ENCODE measurements at regions not wholly inside any gene's neighbourhood (a gene's known extent, or its start where the extent isn't known, plus 50 kb on each side); places are given as distances from the start of the nearest gene placed in this dataset.

DNA sequence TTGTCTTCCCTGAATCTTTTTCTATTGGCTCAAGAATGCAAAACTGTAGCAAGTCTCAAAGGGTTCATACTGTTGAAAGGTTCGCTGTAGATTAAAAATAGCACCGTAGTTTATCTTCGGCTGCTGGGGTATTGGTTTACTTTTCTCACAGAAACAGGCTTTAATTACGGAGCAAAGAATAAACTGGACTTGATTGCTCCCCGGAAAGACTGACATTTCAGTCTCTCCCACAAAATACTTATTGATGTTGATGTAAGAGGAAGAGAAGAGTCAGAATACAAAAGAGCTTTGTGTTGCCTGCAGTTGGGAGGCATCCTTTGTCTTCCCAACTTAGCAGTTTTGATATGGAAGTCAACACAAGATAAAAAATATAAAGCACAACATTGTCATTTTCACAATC, 183.9 kb upstream of the DMAC1 start:
- H3K9me3 Mint-ChIP-seq (ENCODE audit: unreplicated experiment) = no peaks in the 10 kb centered on the region
- H3K27me3 Mint-ChIP-seq (ENCODE audit: unreplicated experiment) = no peaks in the 10 kb centered on the region
- no peak for TF ChIP-seq CTCF (IDR thresholded peaks at IDR 0.05; ENCODE audit: partially characterized antibody, unreplicated experiment)
- H3K4me1 Mint-ChIP-seq (ENCODE audit: low read depth, unreplicated experiment) = peaks cover 23% of the 10 kb centered on the region
- H3K27ac Mint-ChIP-seq (ENCODE audit: unreplicated experiment) = no peak overlapping the region
- DNase-seq = no peak
- no peaks in the 10 kb centered on the region for H3K36me3 Mint-ChIP-seq (ENCODE audit: unreplicated experiment)
- no peak overlapping the region for H3K4me3 Mint-ChIP-seq (ENCODE audit: unreplicated experiment)

- no peaks in the 10 kb centered on the region for H3K36me3 Mint-ChIP-seq (ENCODE audit: unreplicated experiment)
- H3K27me3 Mint-ChIP-seq (ENCODE audit: unreplicated experiment) = no peaks in the 10 kb centered on the region
- H3K9me3 Mint-ChIP-seq (ENCODE audit: unreplicated experiment) = no peaks in the 10 kb centered on the region
- no peak for DNase-seq
- peaks cover 23% of the 10 kb centered on the region for H3K4me1 Mint-ChIP-seq (ENCODE audit: low read depth, unreplicated experiment)
- TF ChIP-seq CTCF (IDR thresholded peaks at IDR 0.05; ENCODE audit: partially characterized antibody, unreplicated experiment) = no peak
- H3K27ac Mint-ChIP-seq (ENCODE audit: unreplicated experiment) = no peak overlapping the region
- no peak overlapping the region for H3K4me3 Mint-ChIP-seq (ENCODE audit: unreplicated experiment)
Measured at GRCh38 chr9:7982907-7983306, 183.3 kb upstream of the DMAC1 start.

- Mint-ChIP-seq H3K4me3 (ENCODE audit: unreplicated experiment) (no peak overlapping the region), H3K4me1 (ENCODE audit: low read depth, unreplicated experiment) (peaks cover 23% of the 10 kb centered on the region), H3K27ac (ENCODE audit: unreplicated experiment) (peak overlapping the region; percentile 49), H3K9me3 (ENCODE audit: unreplicated experiment) (no peaks in the 10 kb centered on the region), H3K27me3 (ENCODE audit: unreplicated experiment) (no peaks in the 10 kb centered on the region), H3K36me3 (ENCODE audit: unreplicated experiment) (no peaks in the 10 kb centered on the region)
- no peak for TF ChIP-seq CTCF (IDR thresholded peaks at IDR 0.05; ENCODE audit: partially characterized antibody, unreplicated experiment)
- DNase-seq = no peak
Measured at GRCh38 chr9:7980691-7981289, 181.2 kb upstream of the DMAC1 start.

DNA sequence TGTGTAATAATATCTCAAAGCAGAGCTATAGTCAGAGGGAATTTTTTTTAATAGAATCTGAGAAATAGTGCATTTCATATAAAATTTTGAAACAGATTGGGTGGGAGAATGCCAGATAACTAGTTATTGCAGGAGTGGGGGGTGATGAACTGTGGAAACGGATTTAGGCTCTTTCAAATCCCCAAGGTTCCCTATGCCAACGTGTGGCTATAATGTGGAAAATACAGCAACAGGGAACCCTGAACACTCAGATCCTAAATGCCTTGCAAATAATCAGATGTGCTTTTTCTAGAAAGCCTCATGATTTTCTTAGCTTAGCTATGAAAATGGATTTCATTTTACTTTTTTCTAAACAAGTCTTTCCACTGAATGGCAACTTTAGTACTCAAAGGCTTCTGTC, 180.5 kb upstream of the DMAC1 start:
- no peak overlapping the region for H3K4me3 Mint-ChIP-seq (ENCODE audit: unreplicated experiment)
- no peaks in the 10 kb centered on the region for H3K27me3 Mint-ChIP-seq (ENCODE audit: unreplicated experiment)
- no peaks in the 10 kb centered on the region for H3K36me3 Mint-ChIP-seq (ENCODE audit: unreplicated experiment)
- TF ChIP-seq CTCF (IDR thresholded peaks at IDR 0.05; ENCODE audit: partially characterized antibody, unreplicated experiment) = no peak
- no peaks in the 10 kb centered on the region for H3K9me3 Mint-ChIP-seq (ENCODE audit: unreplicated experiment)
- H3K4me1 Mint-ChIP-seq (ENCODE audit: low read depth, unreplicated experiment) = peaks cover 24% of the 10 kb centered on the region
- no peak overlapping the region for H3K27ac Mint-ChIP-seq (ENCODE audit: unreplicated experiment)
- no peak for DNase-seq

- no peak for DNase-seq
- no peak overlapping the region for H3K27ac Mint-ChIP-seq (ENCODE audit: unreplicated experiment)
- peaks cover 28% of the 10 kb centered on the region for H3K4me1 Mint-ChIP-seq (ENCODE audit: low read depth, unreplicated experiment)
- H3K36me3 Mint-ChIP-seq (ENCODE audit: unreplicated experiment) = no peaks in the 10 kb centered on the region
- no peaks in the 10 kb centered on the region for H3K9me3 Mint-ChIP-seq (ENCODE audit: unreplicated experiment)
- H3K4me3 Mint-ChIP-seq (ENCODE audit: unreplicated experiment) = no peak overlapping the region
- TF ChIP-seq CTCF (IDR thresholded peaks at IDR 0.05; ENCODE audit: partially characterized antibody, unreplicated experiment) = no peak
- no peaks in the 10 kb centered on the region for H3K27me3 Mint-ChIP-seq (ENCODE audit: unreplicated experiment)
Measured at GRCh38 chr9:7979611-7980010, 180.0 kb upstream of the DMAC1 start.

Measured in glutamatergic neuron (in vitro differentiated cells).